Activated T-cell treated with anti-CD3 and anti-CD28 coated beads, Interleukin-2, amount 50 U/mL, for 4 hours (primary cell): ENCODE measurements at regions not wholly inside any gene's neighbourhood (a gene's known extent, or its start where the extent isn't known, plus 50 kb on each side); places are given as distances from the start of the nearest gene placed in this dataset.
A peak's percentile ranks its signal among the peaks of the same experiment; 100 is the strongest.
"Not testable (repeated sequence)": the region's sequence is repeated elsewhere in the genome, so short reads cannot be mapped to it uniquely, and the experiment has no call there.

Experiments
- ATAC-seq, 2 donors: fragments of 200-7000 bp; cut with Tn5 transposase; one replicate each; pipeline ENCODE4 v1.10.0; 2021
- DNase-seq: peaks from one replicate; pipeline ENCODE4 v3.0.0-alpha.2; 2020
- H3K27me3 Mint-ChIP-seq: one replicate; pipeline ENCODE4 v1.8.0; 2021; ENCODE audit warnings: low read depth, mixed read lengths
- H3K36me3 Mint-ChIP-seq: one replicate; pipeline ENCODE4 v1.8.0; 2022; ENCODE audit warnings: mixed read lengths; ENCODE audit not compliant: insufficient read depth
- H3K4me1 Mint-ChIP-seq: one replicate; pipeline ENCODE4 v1.8.0; 2021; ENCODE audit warnings: low read depth, mixed read lengths
- H3K4me3 Mint-ChIP-seq: one replicate; pipeline ENCODE4 v1.8.0; 2021; ENCODE audit warnings: mild to moderate bottlenecking, moderate library complexity, mixed read lengths
- H3K9me3 Mint-ChIP-seq: one replicate; pipeline ENCODE4 v1.8.0; 2021; ENCODE audit warnings: mixed read lengths

DNA sequence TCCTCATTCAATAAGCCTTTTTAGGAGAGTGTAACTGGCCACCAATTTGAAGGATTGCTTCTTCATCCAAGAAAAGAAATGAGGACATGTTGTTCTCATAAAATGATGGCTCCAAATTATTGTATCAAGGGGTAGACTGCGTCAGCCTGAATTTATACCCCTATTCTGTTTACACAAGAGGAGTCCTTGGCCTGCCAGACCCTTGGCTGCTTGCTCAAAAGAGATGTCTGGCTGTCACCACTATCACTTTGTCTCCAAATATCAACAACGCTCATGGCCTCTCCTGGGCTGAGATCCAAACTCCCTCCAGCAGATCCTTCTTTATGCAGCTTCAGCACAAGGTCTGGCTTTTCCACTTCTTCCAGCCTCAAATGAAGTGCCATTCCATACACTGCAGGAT is 127.9 kb downstream of the OR13H1 start:
- Mint-ChIP-seq H3K4me3 (no peak overlapping the region), H3K27me3 (no peaks in the 10 kb centered on the region), H3K36me3 (no peaks in the 10 kb centered on the region), H3K9me3 (no peaks in the 10 kb centered on the region), H3K4me1 (no peaks in the 10 kb centered on the region)
- ATAC-seq (no peak), DNase-seq (no peak)

DNA sequence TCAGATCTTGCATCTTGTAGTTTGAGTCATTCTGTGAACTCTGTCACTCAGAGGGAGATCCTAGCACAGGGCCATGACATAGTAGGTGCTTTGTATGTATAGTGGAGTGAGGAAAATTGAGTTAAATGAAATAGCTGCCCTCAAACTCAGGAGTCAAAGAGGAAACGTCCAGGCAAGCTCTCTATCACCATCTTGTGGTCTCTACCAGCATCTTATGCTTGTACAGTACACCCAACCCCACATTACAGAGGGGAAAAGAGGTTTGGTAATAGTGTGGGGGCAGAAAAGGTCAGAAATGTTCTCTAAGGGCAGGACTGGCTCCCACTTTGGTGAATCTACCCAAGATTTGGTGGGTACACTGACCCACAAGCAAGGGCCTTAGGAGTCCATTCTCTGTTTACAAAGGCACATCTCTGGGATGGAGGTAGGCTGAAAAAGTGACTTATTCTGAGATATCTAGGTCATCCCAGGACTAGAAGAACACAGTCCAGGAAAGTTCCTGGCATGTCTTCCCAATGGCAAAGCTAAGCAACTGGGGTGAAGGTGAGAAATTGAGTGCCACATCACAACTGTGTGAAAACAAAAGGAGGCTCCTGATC is 131.8 kb downstream of the OR13H1 start:
- Mint-ChIP-seq H3K36me3 (no peaks in the 10 kb centered on the region), H3K4me3 (no peak overlapping the region), H3K9me3 (no peaks in the 10 kb centered on the region), H3K4me1 (no peaks in the 10 kb centered on the region), H3K27me3 (peaks cover 2% of the 10 kb centered on the region)
- DNase-seq (no peak), ATAC-seq (peak in 1 of 2 donors; percentile 35)

DNA sequence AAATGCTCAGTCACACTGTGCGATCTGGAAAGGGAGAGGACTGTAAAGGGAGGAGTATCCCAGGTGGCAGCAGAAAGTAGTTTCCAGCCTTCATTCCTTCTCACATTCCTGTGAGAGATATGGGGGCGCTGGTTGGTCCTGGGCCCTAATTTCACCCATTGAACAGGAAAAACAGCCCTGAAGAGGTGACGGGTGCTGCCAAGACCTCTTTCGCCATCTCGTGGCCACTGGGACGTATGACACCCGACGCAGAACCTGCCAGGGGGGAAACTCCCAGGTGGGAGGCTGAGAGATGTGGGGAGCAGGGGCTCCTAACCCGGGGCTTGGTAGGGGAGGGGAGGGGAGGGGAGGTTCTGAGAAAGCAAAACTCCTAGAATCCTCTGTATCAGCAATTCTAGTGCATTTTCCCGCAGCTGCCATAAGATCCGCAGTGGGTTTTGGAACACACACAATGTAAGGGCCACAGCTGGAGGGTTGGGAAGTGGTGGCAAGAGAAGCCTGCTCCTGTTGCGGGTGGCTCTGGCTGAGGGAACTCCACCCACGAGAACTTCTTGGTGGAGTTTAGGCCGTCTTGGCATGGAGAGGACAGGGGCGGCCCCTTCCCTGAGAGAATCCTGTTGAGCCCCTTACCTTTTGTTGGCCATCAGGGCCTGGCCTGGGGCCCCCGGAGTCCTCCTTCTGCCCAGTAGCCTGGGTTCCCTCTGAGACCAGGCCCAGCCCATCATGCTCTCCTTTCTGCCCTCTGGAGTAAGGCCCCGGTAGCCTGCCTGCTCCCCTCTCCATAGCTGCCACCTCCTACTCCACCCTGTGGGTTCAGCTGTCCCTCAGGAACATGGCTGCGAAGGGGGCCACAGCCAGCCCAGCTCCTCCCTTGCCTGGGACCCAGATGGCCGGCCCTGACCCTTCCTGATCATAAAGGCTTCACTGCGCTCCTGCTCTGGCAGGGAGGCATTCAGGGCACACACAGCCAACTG is 134.1 kb downstream of the OR13H1 start:
- no peaks in the 10 kb centered on the region for H3K4me1 Mint-ChIP-seq
- H3K27me3 Mint-ChIP-seq: peaks cover 2% of the 10 kb centered on the region
- no peaks in the 10 kb centered on the region for H3K36me3 Mint-ChIP-seq
- no peaks in the 10 kb centered on the region for H3K9me3 Mint-ChIP-seq
- ATAC-seq: peak in 1 of 2 donors; percentile 63
- peak; percentile 39 for DNase-seq
- no peak overlapping the region for H3K4me3 Mint-ChIP-seq

DNA sequence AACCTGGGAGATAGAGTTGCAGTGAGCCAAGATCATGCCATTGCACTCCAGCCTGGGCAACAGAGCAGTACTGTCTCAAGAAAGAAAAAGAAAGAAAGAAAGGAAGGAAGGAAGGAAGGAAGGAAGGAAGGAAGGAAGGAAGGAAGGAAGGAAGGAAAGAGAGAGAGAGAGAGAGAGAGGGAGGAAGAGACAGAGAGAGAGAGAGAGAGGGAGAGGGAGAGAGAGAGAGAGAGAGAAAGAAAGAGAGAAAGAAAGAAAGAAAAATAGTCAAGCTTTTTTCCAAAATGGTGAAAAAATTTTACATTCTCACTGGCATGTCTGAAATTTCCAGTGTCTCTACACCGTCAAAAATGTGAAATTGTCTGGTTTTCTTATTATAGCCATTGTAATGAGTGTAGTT is 138.9 kb downstream of the OR13H1 start:
- not testable (repeated sequence) for H3K36me3 Mint-ChIP-seq, H3K4me3 Mint-ChIP-seq, H3K9me3 Mint-ChIP-seq, H3K27me3 Mint-ChIP-seq, ATAC-seq, DNase-seq, H3K4me1 Mint-ChIP-seq

DNA sequence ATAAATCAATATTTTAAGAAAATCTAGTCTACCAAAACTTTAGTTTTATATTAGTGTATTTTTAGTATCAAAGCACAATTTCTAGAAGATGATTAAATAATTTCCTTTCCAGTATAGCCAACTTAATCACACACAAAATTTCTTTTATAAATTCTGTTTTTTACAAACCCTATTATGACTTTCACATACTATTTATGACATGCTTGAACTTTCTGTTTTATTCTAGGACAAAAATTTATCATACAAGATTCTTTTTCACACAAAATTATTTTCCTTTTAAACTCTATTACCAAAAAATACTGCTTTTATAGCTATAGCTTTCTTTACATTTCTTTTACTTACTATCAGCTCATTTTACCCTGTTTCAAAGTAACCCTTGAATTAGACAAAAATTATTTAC is 149.5 kb downstream of the OR13H1 start:
- Mint-ChIP-seq H3K4me3 (no peak overlapping the region), H3K36me3 (no peaks in the 10 kb centered on the region), H3K4me1 (no peaks in the 10 kb centered on the region), H3K9me3 (no peaks in the 10 kb centered on the region), H3K27me3 (no peaks in the 10 kb centered on the region)
- DNase-seq (no peak), ATAC-seq (no peak)

DNA sequence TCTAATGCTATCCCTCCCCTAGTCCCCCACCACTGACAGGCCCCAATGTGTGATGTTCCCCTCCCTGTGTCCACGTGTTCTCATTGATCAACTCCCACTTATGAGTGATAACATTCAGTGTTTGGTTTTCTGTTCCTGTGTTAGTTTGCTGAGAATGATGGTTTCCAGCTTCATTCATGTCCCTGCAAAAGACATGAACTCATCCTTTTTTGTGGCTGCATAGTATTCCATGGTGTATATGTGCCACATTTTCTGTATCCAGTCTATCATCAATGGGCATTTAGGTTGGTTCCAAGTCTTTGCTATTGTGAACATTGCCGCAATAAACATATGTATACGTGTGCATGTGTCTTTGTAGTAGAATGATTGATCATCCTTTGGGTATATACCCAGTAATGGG is 153.1 kb downstream of the OR13H1 start:
- H3K9me3 Mint-ChIP-seq, H3K27me3 Mint-ChIP-seq, H3K4me3 Mint-ChIP-seq, H3K36me3 Mint-ChIP-seq, DNase-seq, H3K4me1 Mint-ChIP-seq, ATAC-seq: not testable (repeated sequence)

DNA sequence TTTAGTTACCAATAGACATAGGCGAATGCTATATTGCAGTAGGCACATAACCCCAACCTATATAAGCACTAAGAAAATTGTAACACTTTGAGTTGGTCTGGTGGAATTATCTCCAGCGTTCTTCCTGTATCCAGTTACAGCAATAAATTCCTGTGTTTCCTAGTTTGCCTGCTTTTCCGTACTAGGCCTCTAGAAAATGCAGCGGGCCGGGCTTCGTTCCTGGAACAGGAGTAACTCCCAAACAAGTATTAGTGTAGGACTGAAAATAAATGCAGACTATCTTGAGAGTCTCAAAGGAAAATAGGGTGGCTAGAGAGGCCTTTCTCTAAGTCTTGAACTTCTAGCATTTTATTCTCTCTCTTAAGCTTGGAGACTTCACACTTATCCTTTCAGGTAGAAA is 159.8 kb downstream of the OR13H1 start:
- Mint-ChIP-seq H3K27me3 (no peaks in the 10 kb centered on the region), H3K9me3 (no peaks in the 10 kb centered on the region), H3K4me1 (no peaks in the 10 kb centered on the region), H3K36me3 (peaks cover 1% of the 10 kb centered on the region), H3K4me3 (no peak overlapping the region)
- ATAC-seq (no peak), DNase-seq (no peak)

DNA sequence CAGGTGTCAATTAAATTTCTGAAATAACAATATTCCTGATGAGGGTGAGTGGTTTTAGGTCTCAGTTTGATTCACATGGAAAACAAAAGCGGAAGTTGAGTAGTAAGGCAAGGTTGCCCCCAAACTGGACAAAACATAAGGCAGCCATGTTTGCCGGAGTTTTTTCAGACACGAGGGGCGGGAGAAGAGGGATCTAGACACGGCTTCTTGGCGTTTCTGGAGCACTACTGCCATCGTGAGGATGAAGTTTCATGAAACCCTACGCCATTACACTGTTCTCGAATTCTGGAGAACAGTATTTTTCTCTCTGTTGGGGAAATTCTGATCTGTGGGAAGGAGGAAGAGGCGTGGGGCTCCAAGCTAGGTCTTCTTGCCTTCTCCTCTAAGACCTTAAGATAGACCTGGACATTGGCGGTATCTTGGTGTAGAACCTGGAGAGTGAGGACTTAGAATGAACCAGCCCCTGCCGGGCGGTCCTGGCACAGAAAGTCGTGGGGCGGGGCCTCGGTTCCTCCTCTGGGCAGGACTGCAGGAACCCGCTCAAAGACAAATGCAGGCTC is 160.3 kb downstream of the OR13H1 start:
- Mint-ChIP-seq H3K27me3 (no peaks in the 10 kb centered on the region), H3K36me3 (peaks cover 1% of the 10 kb centered on the region), H3K4me1 (no peaks in the 10 kb centered on the region), H3K4me3 (no peak overlapping the region), H3K9me3 (no peaks in the 10 kb centered on the region)
- ATAC-seq (peak in 1 of 2 donors; percentile 75), DNase-seq (peak; percentile 90)

DNA sequence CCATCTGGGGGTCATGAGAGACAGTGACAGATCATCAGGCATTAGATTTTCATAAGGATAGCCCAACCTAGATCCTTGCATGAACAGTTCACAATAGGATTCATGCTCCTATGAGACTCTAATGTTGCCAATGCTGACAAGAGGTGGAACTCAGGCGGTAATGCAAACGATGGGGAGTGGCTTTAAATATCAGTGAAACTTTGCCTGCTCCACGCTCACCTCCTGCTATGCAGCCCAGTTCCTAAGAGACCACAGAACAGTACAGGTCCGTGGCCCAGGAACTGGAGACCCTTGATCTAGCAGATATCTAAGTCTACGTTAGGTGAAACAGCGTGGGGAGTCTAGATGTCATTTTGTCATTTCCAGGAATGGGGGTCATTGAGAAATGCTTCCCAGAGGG is 165.7 kb downstream of the OR13H1 start:
- no peak for ATAC-seq
- H3K36me3 Mint-ChIP-seq: no peaks in the 10 kb centered on the region
- H3K4me3 Mint-ChIP-seq: no peak overlapping the region
- no peaks in the 10 kb centered on the region for H3K27me3 Mint-ChIP-seq
- H3K4me1 Mint-ChIP-seq: no peaks in the 10 kb centered on the region
- no peaks in the 10 kb centered on the region for H3K9me3 Mint-ChIP-seq
- DNase-seq: no peak

DNA sequence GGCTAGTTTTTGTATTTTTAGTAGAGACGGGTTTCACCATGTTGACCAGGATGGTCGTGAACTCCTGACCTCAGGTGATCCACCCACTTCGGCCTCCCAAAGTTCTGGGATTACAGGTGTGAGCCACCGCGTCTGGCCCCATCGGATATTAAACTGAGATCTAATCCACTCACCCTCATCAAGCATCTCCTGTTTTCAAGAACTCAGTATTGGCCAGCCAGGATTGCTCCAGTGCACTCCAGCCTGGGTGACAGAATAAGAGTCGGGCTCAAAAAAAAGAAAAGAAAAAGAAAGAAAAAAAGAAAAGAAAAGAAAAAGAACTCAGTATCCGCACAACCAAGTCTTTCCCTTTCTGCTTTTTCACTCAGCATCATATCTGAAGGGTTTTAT is 167.6 kb downstream of the OR13H1 start:
- Mint-ChIP-seq H3K4me3 (no peak overlapping the region), H3K36me3 (no peaks in the 10 kb centered on the region), H3K27me3 (no peaks in the 10 kb centered on the region), H3K9me3 (no peaks in the 10 kb centered on the region), H3K4me1 (no peaks in the 10 kb centered on the region)
- DNase-seq (no peak), ATAC-seq (no peak)

DNA sequence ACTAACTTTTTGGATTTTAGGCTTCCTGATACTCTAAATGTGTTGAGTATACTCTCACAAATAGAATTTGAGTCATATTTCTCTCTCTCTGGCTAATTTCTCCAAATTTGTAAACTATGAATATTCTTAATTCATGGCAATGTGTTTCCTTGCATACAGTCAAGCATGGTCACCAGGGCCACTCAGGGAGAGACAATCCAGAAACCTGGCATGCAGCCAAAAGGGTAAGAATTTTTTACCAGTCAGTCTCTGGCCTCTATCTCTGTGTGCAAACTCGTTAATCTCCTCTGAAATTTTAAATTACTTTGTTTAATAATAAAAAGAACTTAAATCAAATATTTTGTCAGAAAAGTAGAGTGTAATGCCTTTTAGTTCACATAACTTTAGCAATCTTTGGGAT is 179.8 kb downstream of the OR13H1 start:
- H3K9me3 Mint-ChIP-seq: peaks cover 4% of the 10 kb centered on the region
- ATAC-seq (no peak), DNase-seq (no peak)
- H3K4me3 Mint-ChIP-seq: no peak overlapping the region
- no peaks in the 10 kb centered on the region for H3K27me3 Mint-ChIP-seq
- H3K4me1 Mint-ChIP-seq: no peaks in the 10 kb centered on the region
- peaks cover 4% of the 10 kb centered on the region for H3K36me3 Mint-ChIP-seq

DNA sequence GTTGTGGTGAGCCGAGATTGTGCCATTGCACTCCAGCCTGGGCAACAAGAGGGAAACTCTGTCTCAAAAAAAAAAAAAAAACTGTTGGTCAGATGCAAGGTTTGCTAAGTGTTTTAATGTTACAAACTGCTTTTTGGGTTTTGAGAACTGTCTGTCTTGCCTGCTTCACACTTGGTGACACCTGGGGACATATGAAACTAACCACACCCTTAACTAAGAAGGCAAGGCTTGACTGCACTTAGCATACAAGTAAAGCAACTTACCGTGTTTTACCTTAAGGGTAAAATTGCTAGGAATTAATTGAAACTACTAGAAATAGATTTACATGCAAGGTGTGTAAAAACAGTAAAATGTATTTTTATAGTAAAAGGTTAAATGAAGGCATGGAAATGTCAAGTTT is 180.4 kb downstream of the OR13H1 start:
- H3K27me3 Mint-ChIP-seq: no peaks in the 10 kb centered on the region
- peaks cover 4% of the 10 kb centered on the region for H3K9me3 Mint-ChIP-seq
- no peak for DNase-seq
- peaks cover 4% of the 10 kb centered on the region for H3K36me3 Mint-ChIP-seq
- no peak for ATAC-seq
- H3K4me1 Mint-ChIP-seq: no peaks in the 10 kb centered on the region
- no peak overlapping the region for H3K4me3 Mint-ChIP-seq

DNA sequence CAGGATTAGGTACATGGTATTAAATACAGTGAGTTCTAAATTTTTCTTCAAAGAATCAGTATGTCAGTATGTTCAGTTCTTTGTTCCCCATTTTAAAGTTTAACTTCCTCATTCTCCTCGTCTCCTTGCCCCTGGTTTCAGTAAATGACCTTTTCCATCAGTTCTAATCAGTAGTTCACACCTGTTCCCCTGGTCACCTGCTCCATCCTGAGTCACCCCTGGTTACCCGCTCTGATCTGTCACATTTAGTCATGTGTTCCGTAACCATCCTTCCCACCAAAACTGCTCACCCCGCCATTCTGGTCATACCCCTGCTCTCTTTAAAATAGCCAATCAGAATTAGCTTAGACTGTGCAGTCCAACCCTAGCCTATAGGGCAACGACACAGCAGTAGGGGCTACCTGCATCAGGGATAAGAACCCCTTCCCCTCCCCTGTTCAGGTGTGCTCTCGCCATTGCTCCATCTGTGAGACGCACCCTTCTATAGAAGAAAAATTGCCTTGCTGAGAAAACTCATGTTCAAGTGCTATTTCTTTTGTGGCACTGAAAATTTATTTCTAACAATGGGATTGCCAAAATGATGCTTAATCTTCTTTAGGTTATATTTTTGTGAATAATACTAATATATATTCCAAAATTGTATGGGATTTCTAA is 181.3 kb downstream of the OR13H1 start:
- DNase-seq (no peak), ATAC-seq (no peak)
- no peak overlapping the region for H3K4me3 Mint-ChIP-seq
- H3K9me3 Mint-ChIP-seq: peaks cover 4% of the 10 kb centered on the region
- peaks cover 4% of the 10 kb centered on the region for H3K36me3 Mint-ChIP-seq
- H3K27me3 Mint-ChIP-seq: no peaks in the 10 kb centered on the region
- no peaks in the 10 kb centered on the region for H3K4me1 Mint-ChIP-seq

DNA sequence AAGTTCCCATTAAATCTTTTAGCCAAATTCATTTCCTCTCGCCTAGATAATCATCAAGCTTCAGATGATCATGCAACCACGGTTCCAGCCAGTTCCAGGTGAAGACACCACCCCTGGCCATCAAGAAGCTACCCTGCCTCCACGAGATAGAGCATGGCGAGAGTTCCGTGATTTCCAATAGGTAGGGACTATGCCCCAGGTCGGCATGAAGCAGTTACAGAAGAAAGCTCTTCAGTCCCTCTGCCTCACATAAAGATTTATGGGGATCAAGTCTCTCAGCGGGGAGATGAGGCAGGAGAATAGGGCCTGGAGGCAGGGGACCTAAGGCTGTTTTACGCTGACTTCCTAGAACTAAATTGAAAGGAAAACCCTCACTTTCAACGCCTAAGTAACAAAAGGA is 183.9 kb downstream of the OR13H1 start:
- H3K36me3 Mint-ChIP-seq: peaks cover 4% of the 10 kb centered on the region
- H3K9me3 Mint-ChIP-seq: peaks cover 4% of the 10 kb centered on the region
- H3K4me1 Mint-ChIP-seq: no peaks in the 10 kb centered on the region
- no peak overlapping the region for H3K4me3 Mint-ChIP-seq
- DNase-seq: no peak
- no peak for ATAC-seq
- H3K27me3 Mint-ChIP-seq: no peaks in the 10 kb centered on the region
